ENCODE measurements at regions not wholly inside any gene's neighbourhood (a gene's known extent, or its start where the extent isn't known, plus 50 kb on each side); places are given as distances from the start of the nearest gene placed in this dataset.
"Not testable (repeated sequence)": the region's sequence is repeated elsewhere in the genome, so short reads cannot be mapped to it uniquely, and the experiment has no call there.

DNA sequence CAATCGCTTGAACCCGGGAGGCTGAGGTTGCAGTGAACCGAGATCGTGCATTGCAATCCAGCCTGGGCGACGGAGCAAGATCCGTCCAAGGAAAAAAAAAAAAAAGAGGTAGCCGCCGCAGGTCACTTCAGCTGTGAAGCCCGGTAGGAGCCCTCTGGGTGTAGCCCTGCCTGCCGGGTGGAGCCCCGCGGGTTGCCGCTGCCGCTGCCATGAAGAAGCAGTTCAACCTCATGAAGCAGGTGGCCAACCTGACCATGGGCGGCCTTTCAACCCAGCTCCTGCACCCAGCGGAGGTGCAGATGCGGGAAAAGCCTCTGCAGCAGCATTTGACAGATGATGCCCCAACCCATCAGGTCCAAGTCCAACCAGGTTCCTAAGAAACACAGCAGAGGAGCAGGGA is 219.5 kb upstream of the SLC39A10 start:
- Histone ChIP-seq H3K79me2 (ENCODE audit: low read length) (no peaks in the 10 kb centered on the region), H3K4me2 (ENCODE audit: low read depth, low read length) (no peak overlapping the region), H3K36me3 (replicated peaks; ENCODE audit: insufficient read depth, low read length) (no peaks in the 10 kb centered on the region), H3K9me3 (replicated peaks; ENCODE audit: insufficient read depth, low read length) (no peaks in the 10 kb centered on the region), H3K27me3 (replicated peaks; ENCODE audit: insufficient read depth, low read length) (no peaks in the 10 kb centered on the region), H3K9me2 (replicated peaks; ENCODE audit: insufficient read depth, low read length) (no peaks in the 10 kb centered on the region), H4K20me1 (ENCODE audit: insufficient read depth, low read length) (no peaks in the 10 kb centered on the region), H3F3A (ENCODE audit: insufficient read depth, low read length) (no peaks in the 10 kb centered on the region), H3K4me3 (ENCODE audit: low read length) (no peak overlapping the region), H3K27ac (ENCODE audit: low read length) (no peak overlapping the region), H3K9ac (ENCODE audit: low read length) (no peak overlapping the region), H2AFZ (ENCODE audit: low read length) (no peak overlapping the region), H3K4me1 (ENCODE audit: low read length) (no peaks in the 10 kb centered on the region)
- TF ChIP-seq EZH2 (optimal IDR thresholded peaks at IDR 0.05; ENCODE audit: low read depth, low read length) (no peak), EZH2phosphoT487 (IDR thresholded peaks at IDR 0.05; ENCODE audit: low read length) (no peak)
- TF ChIP-seq, protein P1, sequence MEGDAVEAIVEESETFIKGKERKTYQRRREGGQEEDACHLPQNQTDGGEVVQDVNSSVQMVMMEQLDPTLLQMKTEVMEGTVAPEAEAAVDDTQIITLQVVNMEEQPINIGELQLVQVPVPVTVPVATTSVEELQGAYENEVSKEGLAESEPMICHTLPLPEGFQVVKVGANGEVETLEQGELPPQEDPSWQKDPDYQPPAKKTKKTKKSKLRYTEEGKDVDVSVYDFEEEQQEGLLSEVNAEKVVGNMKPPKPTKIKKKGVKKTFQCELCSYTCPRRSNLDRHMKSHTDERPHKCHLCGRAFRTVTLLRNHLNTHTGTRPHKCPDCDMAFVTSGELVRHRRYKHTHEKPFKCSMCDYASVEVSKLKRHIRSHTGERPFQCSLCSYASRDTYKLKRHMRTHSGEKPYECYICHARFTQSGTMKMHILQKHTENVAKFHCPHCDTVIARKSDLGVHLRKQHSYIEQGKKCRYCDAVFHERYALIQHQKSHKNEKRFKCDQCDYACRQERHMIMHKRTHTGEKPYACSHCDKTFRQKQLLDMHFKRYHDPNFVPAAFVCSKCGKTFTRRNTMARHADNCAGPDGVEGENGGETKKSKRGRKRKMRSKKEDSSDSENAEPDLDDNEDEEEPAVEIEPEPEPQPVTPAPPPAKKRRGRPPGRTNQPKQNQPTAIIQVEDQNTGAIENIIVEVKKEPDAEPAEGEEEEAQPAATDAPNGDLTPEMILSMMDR (IDR thresholded peaks at IDR 0.05; ENCODE audit: low read length) = no peak
- no peak for DNase-seq

DNA sequence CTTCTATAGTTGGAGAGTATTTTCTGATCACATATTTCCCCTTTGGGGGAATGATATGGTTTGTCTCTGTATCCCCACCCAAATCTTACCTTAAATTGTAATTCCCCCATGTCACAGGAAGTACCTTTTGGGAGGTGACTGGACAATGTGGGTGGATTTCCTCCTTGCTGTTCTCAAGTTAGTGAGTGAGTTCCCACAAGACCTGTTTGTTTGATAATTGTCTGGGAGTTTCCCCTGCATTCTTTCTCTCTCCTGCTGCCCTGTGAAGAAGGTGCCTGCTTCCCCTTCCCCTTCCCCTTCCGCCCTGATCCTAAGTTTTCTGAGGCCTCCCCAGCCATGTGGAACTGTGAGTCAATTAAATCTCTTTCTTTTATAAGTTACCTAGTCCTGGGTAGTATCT is 222.7 kb upstream of the SLC39A10 start:
- no peaks in the 10 kb centered on the region for H3K9me3 ChIP-seq (replicated peaks; ENCODE audit: insufficient read depth, low read length)
- no peaks in the 10 kb centered on the region for H3K27me3 ChIP-seq (replicated peaks; ENCODE audit: insufficient read depth, low read length)
- H3K9me2 ChIP-seq (replicated peaks; ENCODE audit: insufficient read depth, low read length) = no peaks in the 10 kb centered on the region
- TF ChIP-seq, protein P1 (IDR thresholded peaks at IDR 0.05; ENCODE audit: low read length) = no peak
- TF ChIP-seq EZH2phosphoT487 (IDR thresholded peaks at IDR 0.05; ENCODE audit: low read length) (no peak), EZH2 (optimal IDR thresholded peaks at IDR 0.05; ENCODE audit: low read depth, low read length) (no peak)
- H3K27ac ChIP-seq (ENCODE audit: low read length) = no peak overlapping the region
- H3K4me1 ChIP-seq (ENCODE audit: low read length) = no peaks in the 10 kb centered on the region
- H3K4me2 ChIP-seq (ENCODE audit: low read depth, low read length) = no peak overlapping the region
- no peaks in the 10 kb centered on the region for H3K79me2 ChIP-seq (ENCODE audit: low read length)
- no peaks in the 10 kb centered on the region for H3F3A ChIP-seq (ENCODE audit: insufficient read depth, low read length)
- no peak overlapping the region for H3K9ac ChIP-seq (ENCODE audit: low read length)
- H4K20me1 ChIP-seq (ENCODE audit: insufficient read depth, low read length) = no peaks in the 10 kb centered on the region
- no peaks in the 10 kb centered on the region for H3K36me3 ChIP-seq (replicated peaks; ENCODE audit: insufficient read depth, low read length)
- no peak overlapping the region for H2AFZ ChIP-seq (ENCODE audit: low read length)
- no peak for DNase-seq
- H3K4me3 ChIP-seq (ENCODE audit: low read length) = no peak overlapping the region

DNA sequence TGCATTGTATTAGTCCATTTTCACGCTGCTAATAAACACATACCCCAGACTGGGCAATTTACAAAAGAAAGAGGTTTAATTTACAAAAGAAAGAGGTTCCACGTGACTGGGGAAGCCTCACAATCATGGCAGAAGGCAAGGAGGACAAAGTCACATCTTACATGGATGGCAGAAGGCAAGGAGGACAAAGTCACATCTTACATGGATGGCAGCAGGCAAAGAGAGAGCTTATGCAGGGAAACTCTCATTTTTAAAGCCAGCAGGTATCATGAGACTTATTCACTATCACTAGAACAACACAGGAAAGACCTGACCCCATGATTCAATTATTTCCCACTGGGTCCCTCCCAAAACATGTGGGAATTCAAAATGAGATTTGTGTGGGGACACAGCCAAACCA is 223.3 kb upstream of the SLC39A10 start:
- H3K79me2 ChIP-seq (ENCODE audit: low read length); H3K4me1 ChIP-seq (ENCODE audit: low read length); H3K9me2 ChIP-seq (replicated peaks; ENCODE audit: insufficient read depth, low read length); H4K20me1 ChIP-seq (ENCODE audit: insufficient read depth, low read length); H3K9ac ChIP-seq (ENCODE audit: low read length); H3K27ac ChIP-seq (ENCODE audit: low read length); H3K27me3 ChIP-seq (replicated peaks; ENCODE audit: insufficient read depth, low read length); H3K36me3 ChIP-seq (replicated peaks; ENCODE audit: insufficient read depth, low read length); H2AFZ ChIP-seq (ENCODE audit: low read length); H3K4me3 ChIP-seq (ENCODE audit: low read length); DNase-seq; H3K9me3 ChIP-seq (replicated peaks; ENCODE audit: insufficient read depth, low read length); H3F3A ChIP-seq (ENCODE audit: insufficient read depth, low read length); H3K4me2 ChIP-seq (ENCODE audit: low read depth, low read length): not testable (repeated sequence)

DNA sequence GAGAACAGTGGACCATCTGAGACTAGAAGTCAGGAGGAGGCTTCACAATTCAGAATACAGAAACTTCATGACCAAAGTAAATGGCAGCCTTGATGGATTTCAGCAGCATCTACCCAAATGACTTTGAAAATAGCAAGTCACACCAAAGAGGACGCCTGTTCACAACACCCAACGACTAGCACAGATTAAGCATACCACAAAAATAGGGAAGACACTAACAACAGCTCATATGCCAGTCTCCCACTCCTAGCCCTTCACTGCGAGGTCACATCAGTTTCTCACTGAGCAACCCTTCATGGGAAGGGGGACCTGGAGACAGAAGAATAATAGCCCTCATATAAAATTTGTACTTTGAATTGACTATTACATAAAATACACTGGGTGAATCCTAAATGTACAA is 228.4 kb upstream of the SLC39A10 start:
- Histone ChIP-seq H3K9me2 (replicated peaks; ENCODE audit: insufficient read depth, low read length) (no peaks in the 10 kb centered on the region), H3K9ac (ENCODE audit: low read length) (no peak overlapping the region), H3K27ac (ENCODE audit: low read length) (no peak overlapping the region), H3K27me3 (replicated peaks; ENCODE audit: insufficient read depth, low read length) (no peaks in the 10 kb centered on the region), H3K79me2 (ENCODE audit: low read length) (no peaks in the 10 kb centered on the region), H3K4me1 (ENCODE audit: low read length) (no peaks in the 10 kb centered on the region), H4K20me1 (ENCODE audit: insufficient read depth, low read length) (no peaks in the 10 kb centered on the region), H3K9me3 (replicated peaks; ENCODE audit: insufficient read depth, low read length) (no peaks in the 10 kb centered on the region), H3K4me3 (ENCODE audit: low read length) (no peak overlapping the region), H2AFZ (ENCODE audit: low read length) (no peak overlapping the region), H3F3A (ENCODE audit: insufficient read depth, low read length) (no peaks in the 10 kb centered on the region), H3K36me3 (replicated peaks; ENCODE audit: insufficient read depth, low read length) (no peaks in the 10 kb centered on the region), H3K4me2 (ENCODE audit: low read depth, low read length) (no peak overlapping the region)
- TF ChIP-seq EZH2phosphoT487 (IDR thresholded peaks at IDR 0.05; ENCODE audit: low read length) (no peak), EZH2 (optimal IDR thresholded peaks at IDR 0.05; ENCODE audit: low read depth, low read length) (no peak)
- TF ChIP-seq, protein P1 (IDR thresholded peaks at IDR 0.05; ENCODE audit: low read length) = no peak
- DNase-seq = no peak
